NCI-H1436 (cell line): ENCODE measurements at regions not wholly inside any gene's neighbourhood (a gene's known extent, or its start where the extent isn't known, plus 50 kb on each side); places are given as distances from the start of the nearest gene placed in this dataset.
"Not testable (repeated sequence)": the region's sequence is repeated elsewhere in the genome, so short reads cannot be mapped to it uniquely, and the experiment has no call there.

Experiments used
- DNase-seq: peaks from one replicate; lab custom pipeline; 2025; lab: John Stamatoyannopoulos, UW

- no peak for DNase-seq
These were observed 437.0 kb upstream of the KCNMB2 start for GRCh38 chr3:178099274-178099673.

DNA sequence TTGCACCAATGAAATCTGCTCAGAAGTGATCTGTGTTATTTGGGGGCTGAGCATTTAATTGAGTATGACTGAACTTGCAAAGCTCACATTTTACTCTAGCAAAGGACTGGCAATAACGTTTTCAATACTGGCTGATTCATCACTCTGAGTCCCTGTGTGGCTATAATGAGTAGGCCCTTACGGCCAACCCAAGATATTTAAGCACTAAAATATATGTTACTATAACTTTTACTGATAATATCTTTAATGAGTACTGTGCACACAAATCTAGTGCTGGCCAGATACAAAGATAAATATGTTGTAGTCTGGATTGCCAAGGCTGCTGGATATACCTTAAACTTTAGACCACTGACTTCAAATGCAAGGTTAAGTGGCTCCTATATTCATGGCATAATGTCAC, 436.4 kb upstream of the KCNMB2 start:
- no peak for DNase-seq

- DNase-seq: no peak
These were observed 435.3 kb upstream of the KCNMB2 start for GRCh38 chr3:178100908-178101307.

GRCh38 chr3:178103140-178103539, 433.1 kb upstream of the KCNMB2 start:
- no peak for DNase-seq

- DNase-seq: no peak
These were observed 428.4 kb upstream of the KCNMB2 start for GRCh38 chr3:178107804-178108203.

GRCh38 chr3:178109691-178110090, 426.5 kb upstream of the KCNMB2 start:
- no peak for DNase-seq

- DNase-seq: no peak
These were observed 424.1 kb upstream of the KCNMB2 start for GRCh38 chr3:178112134-178112533.

GRCh38 chr3:178112552-178112951, 423.7 kb upstream of the KCNMB2 start:
- not testable (repeated sequence) for DNase-seq

DNA sequence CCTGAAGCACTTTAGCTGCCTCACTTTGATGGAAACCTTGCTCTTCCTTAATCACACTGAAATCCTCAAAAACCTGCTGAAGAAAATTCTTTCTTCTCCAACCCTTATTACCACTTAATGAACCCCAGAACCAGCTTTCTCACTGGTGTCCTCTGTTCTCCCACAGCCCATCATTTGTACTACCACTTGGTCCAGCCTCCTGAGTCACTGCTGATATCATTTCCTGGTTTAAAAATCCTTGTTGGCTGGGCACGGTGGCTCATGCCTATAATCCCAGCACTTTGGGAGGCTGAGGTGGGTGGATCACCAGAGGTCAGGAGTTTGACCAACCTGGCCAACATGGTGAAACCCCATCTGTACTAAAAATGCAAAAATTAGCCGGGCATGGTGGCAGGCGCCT, 418.6 kb upstream of the KCNMB2 start:
- no peak for DNase-seq

- not testable (repeated sequence) for DNase-seq
These were observed 416.5 kb upstream of the KCNMB2 start for GRCh38 chr3:178119608-178120295.

DNA sequence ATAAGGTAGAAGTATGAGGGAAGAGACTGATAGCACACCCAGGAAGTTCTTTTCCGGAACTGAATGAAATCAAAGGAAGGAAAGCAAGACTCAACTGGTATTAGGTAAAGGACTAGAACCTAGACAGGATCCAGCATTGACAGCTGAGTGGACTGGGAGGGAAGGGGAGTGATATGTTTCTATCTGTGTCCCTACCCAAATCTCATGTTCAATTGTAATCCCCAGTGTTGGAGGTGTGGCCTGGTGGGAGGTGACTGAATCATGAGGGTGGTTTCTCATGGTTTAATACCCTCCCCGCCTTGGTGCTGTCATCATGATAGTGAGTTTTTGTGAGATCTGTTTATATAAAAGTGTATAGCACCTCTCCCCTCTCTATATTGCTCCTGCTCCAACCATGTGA, 415.9 kb upstream of the KCNMB2 start:
- no peak for DNase-seq

- no peak for DNase-seq
These were observed 409.6 kb upstream of the KCNMB2 start for GRCh38 chr3:178126686-178127085.

DNA sequence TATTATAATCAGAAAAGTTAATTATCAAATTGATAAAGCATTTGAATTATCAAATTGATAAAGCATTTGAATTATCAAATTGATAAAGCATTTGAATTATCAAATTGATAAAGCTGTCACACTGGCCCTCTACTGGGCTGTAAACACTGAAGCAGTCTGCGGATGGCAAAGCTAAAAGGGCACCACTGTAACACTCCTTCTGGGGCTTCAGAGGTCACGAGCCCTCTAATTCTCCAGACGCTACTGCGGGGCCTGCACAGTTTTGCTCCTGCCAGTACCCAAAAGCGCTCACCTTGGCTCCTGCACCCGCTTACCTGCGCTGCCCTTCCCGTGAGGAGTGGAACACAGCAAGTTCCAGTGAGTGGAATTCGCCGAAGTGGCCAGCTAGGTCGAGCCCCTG, 409.0 kb upstream of the KCNMB2 start:
- no peak for DNase-seq

DNA sequence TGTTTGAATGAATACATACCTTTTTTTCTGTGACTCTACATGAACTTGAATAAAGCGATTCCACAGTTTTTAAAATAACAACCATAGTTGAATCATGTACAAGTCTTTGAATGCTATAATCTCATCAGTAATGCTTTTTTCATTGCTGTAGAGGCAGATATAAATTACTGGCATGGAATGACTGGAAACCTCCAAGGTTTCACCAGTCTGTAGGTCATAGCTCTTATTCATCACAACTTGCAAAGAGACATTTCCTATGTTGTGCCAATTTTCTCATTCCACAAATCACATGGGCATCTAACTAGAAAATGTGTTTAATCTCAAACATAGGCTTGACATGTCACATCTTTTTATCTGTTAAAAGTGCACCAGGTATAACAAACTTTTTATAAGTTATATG, 407.1 kb upstream of the KCNMB2 start:
- DNase-seq: no peak

DNA sequence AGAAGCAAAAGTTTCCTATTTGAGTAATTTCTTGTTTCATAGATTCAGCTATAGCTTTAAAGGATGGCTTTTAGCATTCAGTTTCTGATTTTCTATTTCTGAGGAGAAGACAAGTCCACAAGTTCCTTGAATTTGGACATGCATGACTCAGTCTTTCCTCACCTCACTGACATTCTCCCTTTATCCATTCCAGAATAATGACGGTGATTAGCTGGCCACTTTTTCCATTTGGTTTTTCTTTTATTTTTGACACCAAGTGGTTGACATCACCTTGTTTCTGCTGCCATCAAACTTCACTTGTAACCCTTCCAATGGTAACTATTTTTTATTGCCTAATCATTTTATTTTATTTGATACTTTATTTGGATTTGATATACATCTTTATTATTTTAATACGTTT, 404.4 kb upstream of the KCNMB2 start:
- DNase-seq: no peak

GRCh38 chr3:178137206-178137605, 399.0 kb upstream of the KCNMB2 start:
- DNase-seq: no peak

DNA sequence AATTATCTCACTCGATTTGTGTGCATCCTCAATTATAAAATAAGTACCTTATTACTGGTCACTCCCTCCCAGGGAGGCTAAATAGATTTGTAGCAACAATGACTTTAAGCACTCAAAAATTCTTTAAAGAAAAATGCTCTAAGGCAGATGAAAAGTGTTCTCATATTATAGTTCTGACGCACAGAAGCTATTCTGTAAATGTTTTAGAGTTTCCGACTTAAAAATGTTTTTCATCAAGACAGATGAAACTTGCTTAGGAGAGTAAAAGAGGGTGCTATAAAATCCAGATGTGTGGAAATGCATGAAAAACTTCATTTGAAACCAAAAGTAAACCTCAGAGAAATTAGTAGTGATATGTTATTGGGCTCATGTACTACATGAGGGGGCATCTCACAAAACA, 398.4 kb upstream of the KCNMB2 start:
- no peak for DNase-seq

- no peak for DNase-seq
These were observed 397.1 kb upstream of the KCNMB2 start for GRCh38 chr3:178139116-178139515.

- DNase-seq: no peak
These were observed 395.5 kb upstream of the KCNMB2 start for GRCh38 chr3:178140531-178141304.

DNA sequence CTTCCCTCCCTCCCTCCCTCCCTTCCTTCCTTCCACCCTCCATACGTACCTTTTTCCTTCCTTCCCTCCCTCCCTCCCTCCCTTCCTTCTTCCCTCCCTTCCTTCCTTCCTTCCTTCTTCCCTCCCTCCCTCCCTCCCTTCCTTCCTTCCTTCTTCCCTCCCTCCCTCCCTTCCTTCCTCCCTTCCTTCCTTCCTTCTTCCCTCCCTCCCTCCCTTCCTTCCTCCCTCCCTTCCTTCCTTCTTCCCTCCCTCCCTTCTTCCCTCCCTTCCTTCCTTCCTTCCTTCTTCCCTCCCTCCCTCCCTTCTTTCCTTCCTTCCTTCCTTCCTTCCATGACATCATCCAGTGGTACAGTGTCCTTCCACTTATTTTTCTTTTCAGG, 394.9 kb upstream of the KCNMB2 start:
- DNase-seq: not testable (repeated sequence)

- no peak for DNase-seq
These were observed 389.8 kb upstream of the KCNMB2 start for GRCh38 chr3:178146406-178146831.

- no peak for DNase-seq
These were observed 389.2 kb upstream of the KCNMB2 start for GRCh38 chr3:178147001-178147400.

GRCh38 chr3:178152031-178152806, 384.0 kb upstream of the KCNMB2 start:
- no peak for DNase-seq
